ENCODE measurements at regions not wholly inside any gene's neighbourhood (a gene's known extent, or its start where the extent isn't known, plus 50 kb on each side); places are given as distances from the start of the nearest gene placed in this dataset.

- TF ChIP-seq ZNF274 (IDR thresholded peaks at IDR 0.05; ENCODE audit: low read depth, low read length) = no peak
- H3K4me3 ChIP-seq (ENCODE audit: low read length) = no peak overlapping the region
Observed at GRCh38 chr6:14810021-14810420, 435.8 kb upstream of the JARID2 start.

GRCh38 chr6:14811775-14812428 is 434.0 kb upstream of the JARID2 start:
- H3K4me3 ChIP-seq (ENCODE audit: low read length) = no peak overlapping the region
- no peak for TF ChIP-seq ZNF274 (IDR thresholded peaks at IDR 0.05; ENCODE audit: low read depth, low read length)

GRCh38 chr6:14814016-14814415 is 431.9 kb upstream of the JARID2 start:
- no peak overlapping the region for H3K4me3 ChIP-seq (ENCODE audit: low read length)
- TF ChIP-seq ZNF274 (IDR thresholded peaks at IDR 0.05; ENCODE audit: low read depth, low read length) = no peak

GRCh38 chr6:14816116-14816859 is 429.6 kb upstream of the JARID2 start:
- TF ChIP-seq ZNF274 (IDR thresholded peaks at IDR 0.05; ENCODE audit: low read depth, low read length) = no peak
- H3K4me3 ChIP-seq (ENCODE audit: low read length) = no peak overlapping the region

- H3K4me3 ChIP-seq (ENCODE audit: low read length) = no peak overlapping the region
- TF ChIP-seq ZNF274 (IDR thresholded peaks at IDR 0.05; ENCODE audit: low read depth, low read length) = no peak
Observed at GRCh38 chr6:14817074-14817473, 428.8 kb upstream of the JARID2 start.

- TF ChIP-seq ZNF274 (IDR thresholded peaks at IDR 0.05; ENCODE audit: low read depth, low read length) = no peak
- H3K4me3 ChIP-seq (ENCODE audit: low read length) = no peak overlapping the region
Observed at GRCh38 chr6:14818422-14818884, 427.4 kb upstream of the JARID2 start.

- no peak for TF ChIP-seq ZNF274 (IDR thresholded peaks at IDR 0.05; ENCODE audit: low read depth, low read length)
- H3K4me3 ChIP-seq (ENCODE audit: low read length) = no peak overlapping the region
Observed at GRCh38 chr6:14819001-14819400, 426.9 kb upstream of the JARID2 start.

GRCh38 chr6:14819840-14820420 is 425.9 kb upstream of the JARID2 start:
- no peak for TF ChIP-seq ZNF274 (IDR thresholded peaks at IDR 0.05; ENCODE audit: low read depth, low read length)
- H3K4me3 ChIP-seq (ENCODE audit: low read length) = no peak overlapping the region

GRCh38 chr6:14822012-14822553 is 423.8 kb upstream of the JARID2 start:
- TF ChIP-seq ZNF274 (IDR thresholded peaks at IDR 0.05; ENCODE audit: low read depth, low read length) = no peak

GRCh38 chr6:14822679-14823078 is 423.2 kb upstream of the JARID2 start:
- no peak for TF ChIP-seq ZNF274 (IDR thresholded peaks at IDR 0.05; ENCODE audit: low read depth, low read length)

More at GRCh38 chr6:14822012-14822553, 423.8 kb upstream of the JARID2 start:
- H3K4me3 ChIP-seq (ENCODE audit: low read length) = no peak overlapping the region

GRCh38 chr6:14824060-14824459 is 421.8 kb upstream of the JARID2 start:
- no peak overlapping the region for H3K4me3 ChIP-seq (ENCODE audit: low read length)
- no peak for TF ChIP-seq ZNF274 (IDR thresholded peaks at IDR 0.05; ENCODE audit: low read depth, low read length)

More at GRCh38 chr6:14822679-14823078, 423.2 kb upstream of the JARID2 start:
- H3K4me3 ChIP-seq (ENCODE audit: low read length) = no peak overlapping the region

- TF ChIP-seq ZNF274 (IDR thresholded peaks at IDR 0.05; ENCODE audit: low read depth, low read length) = no peak
- H3K4me3 ChIP-seq (ENCODE audit: low read length) = no peak overlapping the region
Observed at GRCh38 chr6:14824484-14825275, 421.2 kb upstream of the JARID2 start.

GRCh38 chr6:14826456-14826855 is 419.4 kb upstream of the JARID2 start:
- no peak for TF ChIP-seq ZNF274 (IDR thresholded peaks at IDR 0.05; ENCODE audit: low read depth, low read length)

GRCh38 chr6:14827354-14827753 is 418.5 kb upstream of the JARID2 start:
- no peak for TF ChIP-seq ZNF274 (IDR thresholded peaks at IDR 0.05; ENCODE audit: low read depth, low read length)
- H3K4me3 ChIP-seq (ENCODE audit: low read length) = no peak overlapping the region

More at GRCh38 chr6:14826456-14826855, 419.4 kb upstream of the JARID2 start:
- no peak overlapping the region for H3K4me3 ChIP-seq (ENCODE audit: low read length)

Measured in GM08714 (cell line).